GM18502 (cell line): ENCODE measurements at regions not wholly inside any gene's neighbourhood (a gene's known extent, or its start where the extent isn't known, plus 50 kb on each side); places are given as distances from the start of the nearest gene placed in this dataset.

ENCODE experiments used
- ATAC-seq: cut with Tn5 transposase; IDR thresholded peaks from one replicate; pipeline ENCODE4 v1.9.1; 2021; ENCODE audit warnings: mild to moderate bottlenecking; ENCODE audit not compliant: unreplicated experiment, poor library complexity

DNA sequence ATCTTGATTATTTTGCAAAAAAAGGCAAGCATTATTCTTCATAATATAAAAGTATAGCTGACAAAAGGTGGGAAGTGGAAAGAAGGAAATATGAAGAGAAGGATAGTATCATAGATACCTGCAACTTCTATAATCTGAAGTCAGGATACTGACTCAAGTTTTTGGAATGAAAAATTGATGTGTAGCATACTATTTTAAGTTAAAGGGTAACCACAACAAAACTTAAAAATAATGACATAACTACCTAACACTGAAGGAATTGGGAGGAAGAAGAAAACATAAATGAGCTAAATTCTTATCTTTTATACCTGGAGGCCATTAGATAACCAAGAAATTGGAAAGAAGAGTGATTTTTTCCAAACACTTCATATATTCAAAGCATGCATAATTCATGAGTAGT, 51.8 kb upstream of the TLE1 start:
- ATAC-seq, result no peak

DNA sequence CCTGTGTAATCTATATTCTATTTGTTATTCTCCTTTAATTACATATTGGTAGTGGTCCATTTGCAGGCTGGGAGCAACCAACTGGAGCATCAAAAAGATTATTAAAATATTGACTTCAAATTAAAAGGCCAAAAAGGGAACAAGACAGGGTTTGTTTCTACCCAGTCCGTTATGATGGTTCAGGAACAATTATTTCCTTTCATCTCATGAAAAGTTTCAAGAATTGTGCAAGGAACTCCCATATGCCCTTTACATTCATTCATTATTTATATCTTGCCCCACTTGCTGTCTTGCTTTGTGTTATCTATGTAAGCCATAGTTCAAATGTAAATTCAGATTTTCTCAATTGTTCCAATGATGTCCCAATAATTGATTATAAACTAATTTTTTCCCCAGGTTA, 58.7 kb upstream of the TLE1 start:
- ATAC-seq, result no peak

DNA sequence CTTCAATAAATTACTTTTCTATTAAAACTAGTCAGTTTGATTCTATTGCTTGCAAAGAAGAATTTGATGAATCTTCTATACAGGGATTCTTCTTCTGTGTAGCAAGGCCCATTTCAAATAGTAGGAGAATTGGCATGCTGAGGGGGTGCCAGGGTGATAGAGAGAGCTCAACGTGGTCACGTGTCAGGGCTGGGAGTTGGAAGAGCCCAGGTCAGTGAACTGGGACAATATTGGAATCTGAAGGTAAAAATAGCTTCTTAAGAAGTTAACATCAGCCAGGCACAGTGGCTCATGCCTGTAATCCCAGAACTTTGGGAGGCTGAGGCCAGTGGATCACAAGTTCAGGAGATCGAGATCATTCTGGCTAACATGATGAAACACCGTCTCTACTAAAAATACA, 64.1 kb upstream of the TLE1 start:
- no peak for ATAC-seq

DNA sequence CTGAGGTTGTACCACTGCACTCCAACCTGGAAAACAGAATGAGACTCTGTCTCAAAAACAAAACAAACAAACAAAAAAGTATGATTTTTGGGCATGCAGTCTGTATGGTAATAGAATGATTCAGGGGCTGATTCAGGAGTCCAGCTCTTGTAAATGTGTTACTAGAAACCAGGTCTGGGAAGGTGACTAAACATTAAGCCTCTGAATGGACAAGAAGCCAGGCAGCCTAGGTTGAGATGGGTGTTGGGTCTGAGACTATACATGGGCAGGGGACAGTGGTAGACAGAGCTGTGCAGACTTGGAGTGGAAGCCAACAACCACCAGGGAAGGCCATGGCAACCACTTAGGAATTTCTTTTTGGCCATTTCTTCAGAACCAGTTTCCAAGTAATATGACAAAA, 64.9 kb upstream of the TLE1 start:
- no peak for ATAC-seq

DNA sequence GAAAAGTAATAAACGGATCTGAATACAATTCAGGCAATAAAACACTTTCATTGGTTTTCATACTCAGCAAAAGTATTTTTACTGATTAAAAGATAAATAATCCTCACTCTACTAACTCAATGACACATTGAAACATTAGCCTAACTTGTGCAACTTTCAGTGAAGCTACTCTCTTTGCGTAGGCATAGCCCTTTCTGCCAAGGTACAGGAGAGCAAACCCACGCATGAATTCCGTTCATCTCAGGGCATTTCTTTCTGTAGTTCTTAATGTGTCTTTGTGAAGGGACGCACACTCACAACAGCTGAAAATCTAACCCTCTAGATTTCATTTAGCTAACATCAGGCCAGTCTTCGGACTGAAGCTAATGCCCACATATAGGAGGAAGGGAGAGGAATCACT, 66.4 kb upstream of the TLE1 start:
- no peak for ATAC-seq

DNA sequence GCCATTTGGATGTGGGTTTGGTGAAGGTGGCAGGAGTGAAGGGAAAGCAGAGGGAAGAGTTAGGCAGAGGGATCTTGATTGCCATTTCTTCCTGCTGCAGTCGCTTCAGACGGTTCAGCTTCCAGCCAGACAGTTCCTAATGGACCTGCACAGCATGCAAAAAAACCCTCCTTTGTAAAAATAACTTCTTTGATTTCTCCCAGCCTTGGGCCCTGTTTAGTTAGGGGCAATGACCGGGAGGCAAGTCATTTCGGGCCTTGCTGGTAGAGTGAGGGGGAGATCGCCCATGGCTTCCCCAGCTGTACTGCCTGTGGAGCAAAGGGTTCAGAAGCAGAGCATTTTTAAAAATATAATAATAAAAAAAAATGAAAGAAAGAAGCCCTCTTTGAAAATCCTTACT, 67.2 kb upstream of the TLE1 start:
- no peak for ATAC-seq

DNA sequence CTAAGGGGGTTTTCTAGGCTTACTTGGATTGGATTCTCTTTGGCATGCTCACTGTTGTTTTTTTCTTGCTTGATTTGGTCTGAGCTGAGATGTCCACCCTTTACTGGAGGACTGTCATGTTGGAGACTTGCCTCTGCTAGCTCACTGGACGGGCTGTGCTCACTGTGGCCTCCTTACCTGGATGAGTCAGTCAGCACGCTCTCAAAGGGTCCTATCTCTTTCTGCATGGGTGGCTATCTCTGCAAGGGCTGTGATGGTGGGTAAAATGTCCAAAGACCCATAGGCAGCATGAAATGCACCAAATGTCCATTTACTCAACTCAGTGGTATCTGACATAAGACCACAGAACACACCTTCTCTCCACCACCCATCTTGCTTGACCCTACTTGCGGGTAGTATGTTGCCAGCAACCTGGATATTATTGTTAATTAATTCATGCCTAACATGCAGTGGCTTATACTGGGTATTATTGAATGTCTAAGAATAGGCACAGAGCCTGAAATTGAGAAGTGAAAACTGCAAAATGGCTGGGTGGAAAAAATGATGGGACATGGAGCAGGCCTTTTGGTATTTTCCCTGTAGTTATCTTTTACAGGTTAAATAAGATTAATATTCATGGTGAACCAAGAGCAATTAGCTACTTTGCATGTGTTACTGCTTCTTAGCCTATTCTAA, 68.9 kb upstream of the TLE1 start:
- no peak for ATAC-seq

DNA sequence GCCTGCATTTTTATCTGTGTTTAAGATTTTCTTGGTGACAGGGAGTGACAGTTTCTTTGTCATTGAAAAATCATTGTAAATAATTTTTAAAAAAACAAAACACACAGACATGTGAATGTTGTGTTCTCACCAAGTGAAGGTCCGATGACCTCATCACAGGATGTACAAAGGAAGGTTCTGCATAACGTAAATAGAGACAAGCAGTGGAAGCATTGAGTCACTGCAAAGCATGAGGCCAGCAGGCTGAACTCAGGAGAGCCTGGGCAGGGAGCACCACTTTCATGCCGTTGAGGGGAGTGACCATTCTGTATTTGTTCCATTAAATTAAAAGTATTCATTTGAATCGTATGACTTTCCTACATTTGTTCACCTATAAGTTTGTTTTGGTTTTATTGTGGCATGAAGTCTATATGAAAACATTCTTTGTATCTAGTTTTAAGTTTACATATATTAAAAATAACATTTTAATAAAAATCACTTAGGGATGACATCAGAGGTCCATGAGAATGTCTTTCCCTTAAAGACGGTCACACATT, 70.4 kb upstream of the TLE1 start:
- ATAC-seq, result no peak

DNA sequence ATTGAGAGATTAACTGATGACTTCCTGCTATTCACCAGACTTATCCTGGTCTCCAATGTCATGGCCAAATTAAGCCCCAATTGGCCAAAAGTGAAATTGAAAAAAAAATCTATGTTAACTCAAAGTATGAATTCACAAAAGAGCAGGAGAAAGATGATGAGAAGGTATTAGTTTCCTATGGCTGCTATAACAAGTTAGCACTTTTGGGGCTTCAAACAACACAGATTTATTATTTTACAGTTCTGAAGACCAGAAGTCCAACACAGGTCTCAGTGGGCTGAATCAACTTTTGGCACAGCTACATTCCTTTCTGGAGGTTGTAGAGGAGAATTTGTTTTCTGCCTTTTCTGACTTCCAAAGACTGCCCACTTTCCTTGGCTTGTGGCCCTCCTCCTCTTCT, 78.6 kb upstream of the TLE1 start:
- ATAC-seq, result no peak

DNA sequence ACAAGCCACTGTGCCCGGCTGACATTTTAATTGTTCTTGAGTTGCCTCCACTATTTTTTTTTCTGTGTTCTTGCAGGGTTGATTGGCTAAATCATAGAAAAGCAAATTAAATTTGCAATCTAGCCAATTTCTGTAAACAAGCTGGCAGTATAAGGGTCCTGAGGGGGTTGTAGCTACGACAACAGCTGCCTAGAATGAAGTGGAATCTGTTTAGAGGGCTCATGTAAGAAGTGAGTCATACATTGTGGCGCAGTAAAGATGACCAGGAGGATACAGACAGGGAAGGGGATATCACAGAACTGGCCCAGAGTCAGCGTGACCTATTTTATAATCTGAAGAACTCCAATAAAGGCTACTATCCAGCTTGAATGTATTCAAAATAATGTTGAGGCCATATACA, 82.2 kb upstream of the TLE1 start:
- no peak for ATAC-seq

DNA sequence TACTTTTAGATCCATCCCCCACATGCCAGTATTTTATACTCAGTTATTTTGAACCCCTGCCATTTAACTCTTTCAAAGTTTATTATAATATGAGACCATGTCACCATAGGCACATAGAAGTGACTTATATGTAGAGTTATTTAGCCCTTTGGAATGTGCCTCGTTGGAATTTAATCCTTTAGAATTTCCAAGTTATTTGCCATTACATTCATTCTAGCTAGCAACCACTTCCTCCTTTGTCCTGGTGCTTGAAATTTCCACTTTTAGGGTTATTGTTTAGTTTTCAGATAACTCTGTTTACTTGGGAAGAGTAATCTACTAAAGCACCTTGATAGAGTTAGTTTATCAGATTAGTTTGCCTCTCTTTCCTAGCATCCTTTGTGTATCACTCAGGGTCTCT, 82.8 kb upstream of the TLE1 start:
- ATAC-seq, result no peak

DNA sequence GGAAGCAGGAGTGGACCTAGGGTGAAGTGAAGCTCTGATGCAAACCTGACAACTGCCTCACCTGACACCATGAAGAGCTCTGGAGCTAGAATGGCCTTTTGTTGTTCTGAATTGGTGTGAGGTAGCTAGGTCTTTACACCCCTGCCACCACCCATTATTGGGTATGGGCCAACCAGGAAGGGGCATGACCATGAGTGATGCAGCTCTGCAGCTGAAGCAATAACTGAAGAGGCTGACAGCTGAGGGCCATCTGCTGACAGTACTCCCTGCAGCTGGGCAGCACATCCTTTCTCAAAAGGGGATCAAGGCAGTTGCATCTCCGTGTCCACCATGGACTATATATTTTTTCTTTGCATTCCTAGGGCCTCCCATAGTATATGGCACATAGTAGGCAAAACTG, 87.0 kb upstream of the TLE1 start:
- no peak for ATAC-seq

DNA sequence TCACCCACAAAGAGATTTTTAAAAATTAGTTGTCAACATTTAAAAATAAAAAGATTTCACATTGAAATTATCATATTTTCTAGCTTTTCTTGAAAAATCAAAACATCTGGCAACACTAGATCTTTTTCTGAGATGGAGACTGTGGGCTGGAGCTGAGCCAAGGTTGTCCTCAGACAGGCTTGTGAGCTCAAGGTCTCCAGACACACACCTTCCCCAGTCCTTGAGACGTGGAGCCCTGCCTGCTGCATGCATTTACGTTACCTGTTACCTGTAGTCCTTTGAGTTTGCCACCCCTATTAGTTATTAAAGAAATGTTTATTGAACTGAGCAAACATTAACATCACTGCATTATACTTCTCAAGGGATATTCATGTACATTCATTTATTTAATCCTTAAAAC, 87.5 kb upstream of the TLE1 start:
- no peak for ATAC-seq

DNA sequence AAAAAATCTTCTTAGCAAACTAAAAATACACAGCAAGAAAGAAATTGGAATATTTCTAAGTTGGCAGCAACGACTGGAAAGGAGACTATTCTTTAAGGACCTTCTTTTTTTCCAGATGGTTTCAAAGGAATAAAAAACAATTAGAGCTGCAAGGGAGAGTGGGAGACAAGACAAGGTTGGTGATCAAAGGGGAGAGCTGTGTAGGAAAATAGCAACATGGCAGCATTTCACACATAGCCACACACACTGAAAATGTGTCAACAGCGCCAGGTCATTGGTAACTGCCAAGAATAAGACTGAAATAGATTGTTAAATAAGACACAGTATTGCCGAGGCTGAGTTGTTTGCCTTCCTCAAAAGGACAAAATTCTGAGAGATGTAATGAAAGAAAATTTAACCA, 88.1 kb upstream of the TLE1 start:
- ATAC-seq, result no peak

DNA sequence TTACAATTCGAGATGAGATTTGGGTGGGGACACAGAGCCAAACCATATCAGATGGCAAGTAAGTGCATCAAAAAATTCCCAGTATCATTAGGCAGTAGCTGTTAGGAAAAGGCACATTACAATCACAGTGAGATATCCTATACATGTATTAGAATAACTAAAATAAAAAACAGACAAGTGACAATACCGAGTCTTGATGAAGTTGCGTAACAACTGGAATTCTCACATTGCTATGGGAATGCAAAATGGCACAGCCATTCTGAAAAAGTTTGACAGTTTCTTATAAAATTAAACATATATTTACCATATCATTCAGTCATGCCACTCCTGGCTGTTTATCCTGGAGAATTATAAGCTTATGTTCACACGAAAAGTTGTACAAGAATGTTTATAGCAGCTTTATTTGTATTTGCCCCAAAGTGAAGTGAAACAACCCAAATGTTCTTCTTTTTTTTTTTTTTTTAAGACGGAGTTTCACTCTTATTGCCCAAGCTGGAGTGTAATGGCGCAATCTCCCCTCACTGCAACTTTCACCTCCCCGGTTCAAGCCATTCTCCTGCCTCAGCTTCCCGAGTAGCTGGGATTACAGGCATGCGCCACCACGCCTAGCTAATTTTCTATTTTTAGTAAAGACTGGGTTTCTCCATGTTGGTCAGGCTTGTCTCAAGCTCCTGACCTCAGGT, 93.1 kb upstream of the TLE1 start:
- no peak for ATAC-seq

DNA sequence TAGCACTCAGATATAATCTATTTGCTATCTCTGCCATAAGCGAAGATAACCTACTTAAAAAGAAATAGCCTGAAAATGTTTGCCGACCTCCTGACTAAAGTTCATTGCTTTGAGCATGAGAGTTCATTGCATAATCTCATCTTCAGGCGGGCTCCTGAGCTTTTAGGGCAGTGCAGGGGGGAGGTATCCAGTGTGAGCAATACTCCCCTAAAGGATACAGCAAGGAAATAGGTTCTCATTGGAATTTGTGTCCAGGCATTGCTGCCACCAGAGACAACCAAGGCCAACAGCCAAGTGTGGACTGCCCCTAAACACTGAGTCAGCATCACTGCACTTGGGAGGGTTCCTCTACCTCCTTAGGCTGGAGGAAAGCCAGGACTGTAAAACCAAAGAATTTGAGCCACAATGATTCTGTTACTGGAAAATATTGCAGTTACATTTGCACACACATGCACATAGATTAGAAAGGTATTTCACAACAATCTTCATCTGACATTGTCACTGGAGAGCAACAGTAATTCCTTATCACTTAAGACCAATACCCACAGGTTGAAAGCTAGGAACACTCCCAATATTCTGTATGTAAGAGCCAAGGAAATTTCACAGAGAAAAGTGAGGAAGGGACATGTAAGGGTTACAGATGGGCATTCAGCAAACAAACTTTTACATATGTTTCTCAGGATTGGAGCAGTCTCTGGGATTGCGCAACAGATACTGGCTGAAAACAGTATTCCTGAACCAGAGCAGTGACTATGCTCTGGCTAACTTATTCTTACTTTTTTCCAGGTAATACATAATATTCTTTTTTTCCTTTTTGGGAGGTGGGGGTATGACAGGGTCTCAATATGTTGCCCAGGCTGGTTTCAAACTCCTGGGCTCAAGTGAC, 98.6 kb upstream of the TLE1 start:
- ATAC-seq, result no peak

DNA sequence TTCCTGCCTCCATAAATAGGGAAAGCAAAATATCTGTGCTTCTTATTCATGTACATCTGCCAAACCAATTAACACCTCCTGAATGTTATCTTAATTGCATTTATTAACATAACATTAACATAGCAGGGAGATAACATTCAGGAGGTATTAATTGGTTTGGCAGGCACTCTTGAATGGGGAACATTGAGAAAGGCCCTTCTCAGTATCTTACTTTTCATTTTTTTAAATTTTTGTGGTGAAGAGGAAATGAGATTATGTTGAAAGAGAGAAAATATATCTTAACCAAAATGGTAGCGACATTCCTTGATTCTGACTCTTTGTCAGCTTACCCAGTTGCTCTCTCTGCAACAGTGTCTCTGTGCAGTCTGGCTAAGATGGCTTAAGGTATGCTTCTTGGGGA, 100.4 kb upstream of the TLE1 start:
- no peak for ATAC-seq

DNA sequence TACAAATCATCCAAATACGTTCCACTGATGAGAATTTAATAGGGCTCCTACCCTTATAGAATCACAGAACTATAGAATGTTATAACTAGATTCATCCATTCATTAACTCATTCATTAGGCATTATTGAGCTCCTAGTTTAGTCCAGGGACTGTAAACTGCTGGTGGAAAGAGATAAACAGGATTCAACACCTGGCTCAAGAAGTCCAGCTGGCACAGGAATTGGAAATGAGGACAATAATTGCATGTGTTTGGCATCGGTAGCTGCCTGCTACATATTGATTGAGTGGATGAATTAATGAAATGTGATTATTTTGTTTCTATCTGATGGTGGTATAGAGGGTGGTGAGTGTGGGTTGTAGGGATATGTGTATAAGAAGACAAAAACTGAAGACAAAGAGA, 100.8 kb upstream of the TLE1 start:
- ATAC-seq, result no peak

DNA sequence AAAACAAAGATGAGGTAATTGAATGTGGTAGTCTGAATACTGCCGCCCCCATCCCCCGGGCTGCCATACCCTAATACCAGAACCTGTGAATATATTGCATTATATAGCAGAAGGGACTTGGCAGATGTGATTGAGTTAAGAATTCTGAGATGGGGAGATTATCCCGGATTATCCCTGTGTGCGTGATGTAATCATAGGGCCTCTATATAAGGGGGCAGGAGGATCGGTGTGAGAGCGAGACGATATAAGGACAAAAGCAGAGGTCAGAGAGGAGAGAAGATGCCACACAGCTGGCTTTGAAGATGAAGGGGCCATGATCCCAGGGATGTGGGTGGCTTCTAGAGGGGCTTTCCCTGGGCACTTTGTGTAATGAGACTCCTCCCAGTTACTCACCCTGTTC, 101.7 kb upstream of the TLE1 start:
- ATAC-seq, result no peak

DNA sequence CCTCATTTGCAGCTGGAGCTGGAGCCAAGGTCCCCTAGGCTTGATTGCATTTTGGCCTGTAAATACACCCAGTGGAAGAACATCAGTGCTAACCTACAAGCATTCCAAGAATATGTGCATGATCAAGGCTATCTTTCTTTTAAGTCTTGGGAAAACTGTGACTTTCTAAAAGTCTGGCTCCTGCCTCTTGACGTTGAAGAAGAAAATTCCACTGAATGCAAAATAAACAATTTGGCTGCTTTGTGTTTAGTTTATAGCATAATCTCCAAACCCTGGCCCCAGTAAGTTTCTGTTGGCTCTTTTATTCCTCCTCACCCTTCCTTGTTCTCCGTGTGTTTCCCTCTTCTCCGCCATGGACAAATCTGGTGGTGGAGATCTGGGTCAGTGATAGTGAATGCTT, 109.3 kb upstream of the TLE1 start:
- ATAC-seq, result no peak

DNA sequence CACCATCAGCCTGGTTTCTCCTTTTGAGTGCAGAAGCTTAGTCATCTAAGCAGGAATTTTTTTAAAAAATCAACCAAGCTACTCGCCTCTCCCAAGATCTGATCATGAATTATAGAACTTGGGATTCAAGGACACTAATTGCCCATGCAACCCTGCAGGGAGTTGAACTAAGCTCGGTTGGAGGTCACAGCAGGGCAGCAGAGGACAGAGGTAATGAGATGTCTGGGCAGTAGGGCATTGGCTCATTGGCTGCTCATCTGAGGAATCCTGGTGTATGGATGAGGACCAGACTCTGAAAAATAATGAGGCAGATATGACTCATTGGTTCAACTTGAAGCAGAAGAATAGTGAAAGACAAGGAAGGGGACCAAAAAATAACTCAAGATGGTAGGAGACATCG, 111.8 kb upstream of the TLE1 start:
- no peak for ATAC-seq
